Activated T-cell treated with anti-CD3 and anti-CD28 coated beads, Interleukin-2, amount 50 U/mL, for 1 hour (primary cell): ENCODE measurements at regions not wholly inside any gene's neighbourhood (a gene's known extent, or its start where the extent isn't known, plus 50 kb on each side); places are given as distances from the start of the nearest gene placed in this dataset.

Source experiments
- DNase-seq: peaks from one replicate; pipeline ENCODE4 v3.0.0-alpha.2; 2020

DNA sequence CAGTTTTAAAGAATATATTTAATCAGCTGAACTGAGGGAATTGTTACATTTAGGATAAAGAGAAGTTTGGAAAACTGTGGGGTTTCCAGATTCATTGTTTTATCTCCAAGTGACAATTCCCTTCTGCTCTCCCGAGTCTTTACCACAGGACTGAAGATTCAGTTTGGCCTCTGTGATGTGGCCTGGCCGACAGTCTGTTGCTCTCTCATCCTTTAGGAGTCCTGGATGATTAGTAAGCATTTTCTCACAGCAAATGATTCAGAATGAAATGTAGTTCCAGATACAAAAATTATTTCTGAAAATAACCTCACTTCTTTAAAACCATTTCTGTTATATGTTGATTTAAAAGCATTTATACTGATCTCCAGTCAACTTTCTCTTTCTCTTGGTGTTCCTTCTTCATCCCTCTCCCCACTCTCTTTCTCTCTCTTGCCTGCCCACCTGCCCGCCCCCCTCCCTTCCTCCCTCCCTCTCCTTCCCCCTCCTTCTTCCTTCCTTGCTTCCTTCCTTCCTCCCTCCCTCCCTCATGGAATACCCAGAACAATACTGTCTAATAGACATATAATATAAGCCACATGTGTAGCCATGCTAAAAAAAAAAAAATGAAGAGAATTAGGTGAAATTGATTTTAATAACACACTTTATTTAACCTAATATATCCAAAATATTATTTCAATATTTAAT lies 254.9 kb downstream of the PRL start:
- no peak for DNase-seq

GRCh38 chr6:22042706-22043105 lies 254.1 kb downstream of the PRL start:
- DNase-seq: no peak

DNA sequence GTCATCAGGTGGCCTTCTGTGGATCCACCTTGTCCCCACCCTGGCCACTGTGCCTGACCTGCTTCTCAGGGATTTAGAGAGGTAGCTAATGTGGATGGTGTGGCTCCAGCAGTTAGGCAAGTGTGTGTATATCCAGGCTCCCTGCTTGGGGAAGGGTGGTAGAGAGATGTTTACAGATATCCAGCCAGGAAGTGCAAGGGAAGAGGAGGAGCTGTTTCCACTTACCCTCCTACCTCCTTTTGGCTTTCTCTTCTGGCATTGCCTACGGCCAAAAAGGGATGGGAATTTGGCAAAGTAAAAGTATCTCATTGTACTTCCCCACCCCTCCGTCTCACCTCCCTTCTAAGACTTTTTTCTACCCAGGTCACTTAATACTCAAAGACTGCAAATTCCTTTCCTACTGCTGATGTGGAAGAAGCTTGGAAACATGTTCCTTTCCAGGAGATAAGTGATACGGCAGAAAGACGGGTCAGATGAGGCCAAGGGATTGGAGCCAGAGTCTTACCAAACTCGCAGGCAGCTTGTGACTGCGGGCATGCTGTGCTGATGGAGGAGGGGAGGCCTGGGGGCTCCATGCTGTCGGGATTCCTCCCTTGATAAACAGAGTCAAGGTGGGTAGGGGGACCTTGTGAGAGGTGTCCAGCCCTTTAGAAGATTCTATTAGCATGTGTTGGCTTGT lies 253.4 kb downstream of the PRL start:
- no peak for DNase-seq

GRCh38 chr6:22045261-22045912 lies 251.4 kb downstream of the PRL start:
- DNase-seq: no peak

GRCh38 chr6:22049002-22049401 lies 247.8 kb downstream of the PRL start:
- no peak for DNase-seq

- no peak for DNase-seq
These were observed 243.3 kb downstream of the PRL start for GRCh38 chr6:22053391-22053997.

- DNase-seq: no peak
These were observed 240.4 kb downstream of the PRL start for GRCh38 chr6:22056398-22056797.

DNA sequence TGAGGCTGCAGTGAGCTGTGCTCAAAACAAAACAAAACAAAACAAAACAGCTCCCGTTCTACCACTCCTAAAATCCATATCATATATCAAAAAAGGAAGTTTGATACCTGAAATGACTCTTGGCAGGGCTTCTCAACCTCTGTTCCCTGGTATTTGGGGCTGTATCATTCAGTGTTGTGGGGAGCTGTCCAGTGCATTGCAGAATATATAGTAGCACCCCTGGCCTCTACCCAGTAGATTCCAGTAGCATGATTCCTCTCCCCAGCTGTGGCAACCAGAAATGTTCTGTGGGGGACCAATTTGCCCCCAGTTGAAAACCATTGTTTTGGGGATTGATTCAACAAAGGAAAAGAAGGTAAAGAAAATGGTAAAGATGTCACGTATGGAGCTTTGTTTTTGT lies 238.9 kb downstream of the PRL start:
- DNase-seq: no peak

- DNase-seq: no peak
These were observed 237.7 kb downstream of the PRL start for GRCh38 chr6:22059126-22059525.

GRCh38 chr6:22059946-22060345 lies 236.9 kb downstream of the PRL start:
- no peak for DNase-seq

DNA sequence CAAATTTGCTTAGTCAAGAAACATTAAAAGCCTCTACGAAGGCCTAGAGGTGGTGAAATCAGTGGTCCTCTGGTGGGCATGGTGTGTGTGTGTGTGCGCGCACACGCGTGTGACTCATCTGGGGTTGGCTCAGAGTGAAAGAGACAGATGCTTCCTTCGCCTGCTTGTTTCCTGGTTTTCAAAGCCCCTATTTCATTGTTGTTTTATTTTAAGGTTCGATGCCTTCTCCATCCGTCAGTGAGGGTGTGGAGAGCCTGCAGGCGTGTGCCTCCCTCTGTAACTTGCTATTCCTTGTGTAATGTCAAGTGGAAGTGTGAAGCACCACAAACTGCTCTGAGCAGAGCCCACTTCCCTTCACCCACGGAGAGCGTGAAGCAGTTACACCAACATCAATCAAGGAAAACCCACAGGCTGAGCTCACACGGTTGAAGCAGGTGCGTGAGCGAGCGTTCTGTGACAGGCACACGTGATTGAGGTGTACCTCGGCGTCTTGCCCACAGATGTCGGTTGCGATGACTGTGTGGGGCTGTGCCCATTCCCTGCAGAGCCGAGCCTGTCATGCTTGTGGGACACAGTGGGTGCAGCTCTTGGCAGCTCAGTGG lies 233.9 kb downstream of the PRL start:
- peak; percentile 49 for DNase-seq

DNA sequence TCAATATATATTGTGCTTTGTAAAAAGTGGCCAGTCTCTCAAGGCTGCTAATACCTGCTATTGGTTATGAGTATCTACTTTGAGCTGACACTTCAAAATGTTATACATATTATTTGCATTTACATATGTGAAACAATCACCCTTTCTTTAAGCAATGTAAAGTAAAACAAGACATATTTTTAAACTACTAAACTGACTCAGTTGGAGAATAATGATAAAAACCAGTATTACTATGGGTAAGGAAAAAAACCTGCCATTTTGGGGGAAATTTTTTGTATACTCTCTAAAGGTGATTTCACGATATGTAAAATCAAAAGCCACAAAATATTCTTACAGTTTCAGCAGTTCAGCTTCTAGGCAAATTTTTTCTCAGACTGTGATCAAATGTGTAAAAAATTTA lies 232.3 kb downstream of the PRL start:
- no peak for DNase-seq

- DNase-seq: no peak
These were observed 229.7 kb downstream of the PRL start for GRCh38 chr6:22067122-22067521.

DNA sequence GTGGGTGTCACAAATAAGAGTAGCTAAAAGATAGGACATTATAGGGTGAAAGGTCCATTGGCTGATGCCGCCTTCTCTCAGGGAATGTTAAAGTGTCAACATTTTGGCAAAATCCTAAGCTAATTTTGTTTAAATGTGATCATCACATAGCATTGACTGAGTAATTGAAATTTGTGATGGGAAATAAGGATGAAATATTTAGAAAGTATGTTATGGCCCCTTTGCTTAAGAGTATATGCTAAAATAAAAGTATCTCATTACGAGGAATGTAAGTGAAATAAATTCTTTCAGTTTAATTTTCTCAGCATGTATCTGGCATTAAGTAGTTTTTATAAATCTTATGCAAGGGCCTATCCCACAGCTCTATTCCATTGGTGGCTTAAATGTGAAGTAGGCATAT lies 229.2 kb downstream of the PRL start:
- no peak for DNase-seq

DNA sequence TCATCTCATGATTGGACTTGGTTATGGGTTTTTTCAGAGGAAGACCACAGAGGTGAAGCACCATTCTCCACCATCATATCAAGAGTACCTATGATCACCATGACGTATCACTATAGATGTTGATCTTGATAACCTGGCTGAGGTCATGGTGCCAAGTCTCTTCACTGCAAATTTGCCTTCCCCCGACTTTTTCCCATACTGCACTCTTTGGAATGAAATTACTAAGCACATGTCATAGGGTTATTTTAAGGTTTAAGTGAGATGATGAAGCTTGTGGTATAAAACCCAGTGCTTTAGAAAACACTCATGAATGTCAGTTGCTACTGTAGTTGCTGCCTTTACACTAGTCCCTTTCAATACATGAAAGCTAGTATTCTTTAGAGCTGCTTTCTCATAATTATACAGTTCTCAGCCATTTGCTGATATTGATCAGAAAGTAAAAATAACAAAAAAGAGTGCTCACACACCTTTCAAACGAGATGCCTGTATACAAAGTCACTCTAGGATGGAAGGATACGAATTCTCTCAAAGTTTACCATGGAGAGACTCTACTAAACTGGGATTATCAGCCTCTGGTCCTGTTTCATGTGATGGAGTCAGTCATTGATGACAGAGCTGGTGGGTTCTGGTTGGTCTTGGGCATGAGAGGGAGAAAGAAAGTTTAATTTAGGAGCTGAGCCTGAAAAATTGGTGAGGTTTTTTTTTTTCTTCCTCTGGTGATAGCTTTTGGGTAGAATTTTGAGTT lies 228.1 kb downstream of the PRL start:
- DNase-seq: no peak

- no peak for DNase-seq
These were observed 227.5 kb downstream of the PRL start for GRCh38 chr6:22069306-22069800.

GRCh38 chr6:22071270-22072041 lies 225.4 kb downstream of the PRL start:
- DNase-seq: no peak

GRCh38 chr6:22072949-22073348 lies 223.9 kb downstream of the PRL start:
- no peak for DNase-seq

DNA sequence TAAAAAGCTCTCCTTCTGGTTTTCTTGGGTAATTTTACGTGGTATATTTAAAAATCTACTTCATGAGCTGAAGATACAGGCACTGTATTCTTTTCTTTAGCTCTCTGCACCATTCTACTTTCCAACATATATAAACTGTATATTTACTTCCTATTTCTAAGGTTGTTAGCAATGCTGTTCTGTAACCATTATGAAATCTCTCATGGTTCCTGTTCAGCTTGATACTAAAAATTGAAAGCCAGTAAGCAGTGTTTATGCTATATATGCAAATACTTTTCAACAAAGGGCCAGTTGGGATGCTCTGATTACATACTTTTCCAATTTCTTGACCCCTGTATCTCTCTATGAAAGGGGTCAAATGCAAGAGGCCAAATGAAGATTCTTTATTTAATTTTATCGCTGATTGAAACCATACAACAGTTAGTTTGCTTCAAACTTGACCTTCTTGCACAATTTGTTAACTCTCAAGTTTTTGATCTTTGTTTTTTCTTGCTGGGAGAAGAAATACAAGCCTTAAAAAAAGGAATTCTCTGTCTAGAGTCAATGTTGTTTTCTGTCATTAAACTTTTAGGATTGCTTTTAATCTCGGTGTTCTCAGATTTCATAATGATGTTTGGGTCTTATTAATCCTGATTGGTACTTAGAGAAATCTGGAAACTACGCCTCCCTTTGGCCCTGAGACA lies 223.2 kb downstream of the PRL start:
- no peak for DNase-seq

DNA sequence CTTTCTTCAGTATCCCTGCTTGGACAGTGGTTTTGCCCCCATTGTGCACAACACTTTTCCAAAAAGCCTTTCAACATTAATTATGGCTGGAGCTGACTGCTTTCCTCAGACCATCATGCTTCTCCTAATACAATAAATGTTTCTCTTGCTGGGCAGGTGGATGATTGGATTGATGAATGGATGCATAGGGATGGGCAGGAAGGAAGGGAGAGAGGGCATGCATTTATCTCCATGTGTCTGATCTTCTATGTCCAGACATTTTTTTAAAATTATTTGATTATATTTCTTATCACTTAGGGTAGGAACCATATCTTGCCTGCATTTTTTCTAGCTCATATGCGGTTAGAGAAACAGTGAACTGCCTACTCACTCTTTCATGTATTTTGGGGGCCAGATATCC lies 218.5 kb downstream of the PRL start:
- DNase-seq: no peak
